ENCODE measurements at regions not wholly inside any gene's neighbourhood (a gene's known extent, or its start where the extent isn't known, plus 50 kb on each side); places are given as distances from the start of the nearest gene placed in this dataset.

DNA sequence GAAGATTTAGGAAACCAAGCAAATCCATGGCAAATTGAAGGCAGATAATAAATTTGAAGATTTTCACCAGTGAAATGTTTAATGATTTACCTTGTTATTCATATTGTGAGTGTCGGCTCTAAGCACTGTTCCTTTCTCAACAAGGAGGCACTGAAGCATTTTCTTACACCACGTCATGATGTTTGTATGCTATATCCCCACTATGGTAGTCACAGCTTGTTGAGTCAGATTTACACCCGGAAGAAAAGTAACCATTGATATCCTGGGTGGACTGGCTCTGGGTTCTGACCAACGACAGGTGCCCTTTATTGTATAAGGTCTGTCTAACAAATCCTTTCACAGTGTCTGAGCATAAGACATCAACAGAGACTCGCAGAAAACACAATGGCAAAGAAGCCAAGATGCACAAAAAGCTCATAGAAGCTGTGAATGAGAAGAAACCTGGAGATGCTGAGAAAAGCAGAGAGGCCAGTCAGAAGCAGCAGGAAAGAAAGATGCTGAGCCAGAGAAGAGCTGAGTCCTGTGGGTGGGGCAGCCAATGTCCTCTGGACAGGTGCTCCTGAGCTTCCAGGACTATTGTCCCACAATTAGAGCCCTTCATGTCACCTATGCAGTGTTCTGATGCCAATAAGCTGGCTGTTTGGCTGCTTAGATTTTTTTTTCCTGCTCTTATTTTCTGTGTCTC lies 49.7 kb upstream of the ARHGAP5 start:
- H3K9me3 ChIP-seq (ENCODE audit: control insufficient read depth in 1 of 2, low read length in 2 of 2), result no peaks in the 10 kb centered on the region
- no peaks in the 10 kb centered on the region for H3K4me1 ChIP-seq (ENCODE audit: control insufficient read depth in 1 of 2, insufficient read depth in 2 of 2, low read length in 2 of 2)
- H3K27ac ChIP-seq (ENCODE audit: low read length), result no peak overlapping the region
- no peaks in the 10 kb centered on the region for H3K27me3 ChIP-seq (ENCODE audit: low read depth, low read length)
- H3K4me3 ChIP-seq (ENCODE audit: low read depth in 1 of 2, low read length in 2 of 2), result no peak overlapping the region
- H3K36me3 ChIP-seq (ENCODE audit: control insufficient read depth in 1 of 2, insufficient read depth in 2 of 2, low read length in 2 of 2), result no peaks in the 10 kb centered on the region

All from muscle layer of duodenum (tissue), 2 donors.